Astrocyte of the spinal cord (primary cell): ENCODE measurements at regions not wholly inside any gene's neighbourhood (a gene's known extent, or its start where the extent isn't known, plus 50 kb on each side); places are given as distances from the start of the nearest gene placed in this dataset.

ENCODE experiments used
- DNase-seq: peaks from one replicate; pipeline ENCODE4 v3.0.0; 2011; ENCODE audit warnings: low read depth, low spot score
- H3K4me3 ChIP-seq: 2 replicates; pipeline ENCODE4 v1.5.1; 2011; ENCODE audit warnings: low read depth, mild to moderate bottlenecking, low read length, moderate library complexity
- in situ Hi-C: cut with HindIII; loops from 2 replicates; pipeline ENCODE4 v1.10.0; 2017; ENCODE audit warnings: low sequenced_read_pairs
- TF ChIP-seq, protein P1 (sequence below): IDR thresholded peaks from 2 replicates; pipeline ENCODE4 v1.5.1; 2012; ENCODE audit warnings: low read depth, mild to moderate bottlenecking, low read length, inconsistent platforms

DNA sequence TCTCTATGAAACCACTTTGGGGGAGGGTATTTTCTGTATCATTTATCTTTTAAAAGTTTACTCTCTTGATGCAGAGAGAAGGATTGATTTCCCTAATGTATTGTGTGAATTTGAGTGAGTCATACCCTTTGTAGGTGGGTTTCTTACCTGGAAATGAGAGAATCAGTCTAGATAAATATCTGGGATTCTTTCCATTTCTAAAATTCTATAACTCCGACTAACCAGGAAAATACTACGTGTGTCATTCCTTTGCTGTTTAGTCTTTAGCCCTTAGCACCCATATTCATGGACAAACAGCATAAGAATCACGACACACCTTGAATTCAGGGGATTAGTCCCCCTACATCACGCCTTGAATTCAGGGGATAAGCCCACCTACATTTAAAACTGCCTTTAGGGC, 139.1 kb downstream of the GATA3 start:
- H3K4me3 ChIP-seq = no peak overlapping the region
- in situ Hi-C loops = no loop called here
- TF ChIP-seq, protein P1, sequence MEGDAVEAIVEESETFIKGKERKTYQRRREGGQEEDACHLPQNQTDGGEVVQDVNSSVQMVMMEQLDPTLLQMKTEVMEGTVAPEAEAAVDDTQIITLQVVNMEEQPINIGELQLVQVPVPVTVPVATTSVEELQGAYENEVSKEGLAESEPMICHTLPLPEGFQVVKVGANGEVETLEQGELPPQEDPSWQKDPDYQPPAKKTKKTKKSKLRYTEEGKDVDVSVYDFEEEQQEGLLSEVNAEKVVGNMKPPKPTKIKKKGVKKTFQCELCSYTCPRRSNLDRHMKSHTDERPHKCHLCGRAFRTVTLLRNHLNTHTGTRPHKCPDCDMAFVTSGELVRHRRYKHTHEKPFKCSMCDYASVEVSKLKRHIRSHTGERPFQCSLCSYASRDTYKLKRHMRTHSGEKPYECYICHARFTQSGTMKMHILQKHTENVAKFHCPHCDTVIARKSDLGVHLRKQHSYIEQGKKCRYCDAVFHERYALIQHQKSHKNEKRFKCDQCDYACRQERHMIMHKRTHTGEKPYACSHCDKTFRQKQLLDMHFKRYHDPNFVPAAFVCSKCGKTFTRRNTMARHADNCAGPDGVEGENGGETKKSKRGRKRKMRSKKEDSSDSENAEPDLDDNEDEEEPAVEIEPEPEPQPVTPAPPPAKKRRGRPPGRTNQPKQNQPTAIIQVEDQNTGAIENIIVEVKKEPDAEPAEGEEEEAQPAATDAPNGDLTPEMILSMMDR = no peak
- no peak for DNase-seq

DNA sequence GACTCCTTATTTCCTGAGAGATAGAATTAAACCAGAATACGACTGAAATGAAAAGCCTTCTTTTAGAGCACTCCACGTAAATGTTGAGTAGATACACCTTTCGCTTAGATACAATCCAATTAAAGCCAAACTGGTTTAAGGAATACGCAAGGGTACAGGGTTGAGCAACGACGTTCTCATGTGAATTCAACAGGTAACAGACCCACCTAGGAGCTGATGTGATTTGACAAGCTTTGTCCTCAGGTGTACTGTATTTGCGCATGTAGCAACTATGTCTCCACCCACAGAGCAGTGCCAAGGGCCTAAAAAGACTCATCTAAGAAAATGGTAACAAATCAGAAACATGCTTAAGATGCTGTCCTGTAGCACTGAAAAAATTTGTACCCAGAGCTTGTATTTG, 139.6 kb downstream of the GATA3 start:
- no peak overlapping the region for H3K4me3 ChIP-seq
- in situ Hi-C loops = no loop called here
- TF ChIP-seq, protein P1 = no peak
- no peak for DNase-seq

DNA sequence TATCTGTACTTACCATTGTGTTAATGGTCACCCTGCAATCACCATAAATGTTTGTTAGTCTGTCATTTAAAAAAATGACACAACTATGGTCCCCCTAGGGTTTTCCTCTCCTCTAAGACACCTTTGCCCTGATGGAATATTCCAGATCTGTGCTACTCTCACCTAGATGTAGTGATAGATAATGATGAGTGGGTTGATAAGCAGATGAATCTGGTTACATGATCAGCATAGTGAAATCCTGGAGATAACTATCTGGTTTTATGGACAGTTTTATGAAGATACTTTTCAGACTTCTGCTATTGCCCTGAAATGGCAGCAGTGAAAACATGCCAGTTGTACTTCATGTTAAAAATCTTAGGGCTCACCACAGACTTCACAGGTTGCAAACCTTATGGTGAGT, 152.4 kb downstream of the GATA3 start:
- no peak for DNase-seq
- in situ Hi-C loops = no loop called here
- no peak overlapping the region for H3K4me3 ChIP-seq
- TF ChIP-seq, protein P1 = no peak

DNA sequence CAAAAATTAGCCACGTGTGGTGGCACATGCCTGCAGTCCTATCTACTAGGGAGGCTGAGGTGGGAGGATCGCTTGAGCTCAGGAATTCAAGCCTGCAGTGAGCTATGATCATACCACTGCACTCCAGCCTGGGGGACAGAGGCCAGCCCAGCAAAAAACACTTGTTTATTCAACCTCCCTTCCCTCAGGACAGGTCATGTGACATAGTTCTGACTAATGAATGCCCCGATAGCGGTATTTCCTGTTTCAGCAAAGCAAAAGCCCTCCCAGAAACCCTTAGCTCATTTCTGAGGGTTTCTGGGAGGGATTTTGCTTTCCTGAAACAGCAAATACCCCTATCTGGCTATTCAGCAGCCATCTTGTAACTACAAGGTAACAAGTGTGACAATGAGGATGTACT, 157.1 kb downstream of the GATA3 start:
- DNase-seq = no peak
- TF ChIP-seq, protein P1 = no peak
- H3K4me3 ChIP-seq = no peak overlapping the region
- in situ Hi-C loops = no loop called here

DNA sequence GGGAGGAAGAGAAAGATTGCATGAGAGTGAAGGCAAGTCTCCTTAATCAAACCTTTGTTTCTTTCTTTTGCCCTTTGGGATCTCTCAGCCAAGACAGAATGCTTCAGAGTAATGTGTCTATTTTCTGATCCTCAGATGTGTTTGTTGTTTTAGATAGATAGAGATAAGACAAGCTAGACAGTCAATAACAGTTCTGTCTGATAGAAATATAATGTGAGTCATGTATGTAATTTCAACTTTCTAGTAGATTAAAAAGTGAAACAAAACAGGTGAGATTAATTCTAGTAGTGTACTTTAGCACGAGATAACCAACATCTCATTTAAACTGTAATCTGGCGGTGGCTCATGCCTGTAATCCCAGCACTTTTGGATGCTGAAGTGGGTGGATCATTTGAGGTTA, 159.2 kb downstream of the GATA3 start:
- in situ Hi-C loops = no loop called here

DNA sequence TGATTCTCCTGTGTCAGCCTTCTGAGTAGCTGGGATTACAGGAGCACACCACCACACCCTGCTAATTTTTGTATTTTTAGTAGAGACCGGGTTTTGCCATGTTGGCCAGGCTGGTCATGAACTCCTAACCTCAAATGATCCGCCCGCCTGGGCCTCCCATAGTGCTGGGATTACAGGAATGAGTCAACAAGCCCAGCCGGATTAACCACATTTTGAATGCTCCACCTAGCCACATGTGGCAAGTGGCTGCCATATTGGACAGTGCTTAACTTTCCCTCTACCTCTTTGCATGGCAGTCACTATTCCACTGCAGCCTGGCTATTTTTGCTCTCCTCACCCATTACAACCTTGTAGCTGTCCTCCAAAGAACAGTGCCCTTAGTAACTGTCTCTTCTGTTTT, 160.1 kb downstream of the GATA3 start:
- no peak overlapping the region for H3K4me3 ChIP-seq
- in situ Hi-C loops = no loop called here
- DNase-seq = no peak
- TF ChIP-seq, protein P1 = no peak

More for the DNA sequence above, 159.2 kb downstream of the GATA3 start:
- DNase-seq = no peak
- H3K4me3 ChIP-seq = no peak overlapping the region
- TF ChIP-seq, protein P1 = no peak

DNA sequence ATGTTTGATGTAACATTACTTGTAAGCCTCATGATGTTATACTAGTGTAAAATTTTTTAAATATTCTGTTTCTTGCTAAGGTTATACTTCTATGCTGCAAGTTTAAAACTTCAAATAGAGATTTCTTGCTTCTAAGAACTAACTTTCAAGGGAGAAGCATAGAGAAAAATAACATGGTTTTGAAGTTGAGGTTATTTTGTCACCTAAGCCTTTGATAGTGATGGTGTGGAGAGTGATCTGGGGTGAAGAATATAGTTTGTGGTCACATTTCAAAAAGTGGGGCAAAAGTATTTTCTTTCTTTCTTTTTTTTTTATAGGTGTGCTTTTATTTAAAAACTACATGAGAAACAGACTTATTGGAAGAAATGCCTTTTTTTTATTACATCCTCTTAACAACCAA, 162.4 kb downstream of the GATA3 start:
- in situ Hi-C loops = no loop called here
- TF ChIP-seq, protein P1 = no peak

More for the DNA sequence above, 162.4 kb downstream of the GATA3 start:
- no peak overlapping the region for H3K4me3 ChIP-seq
- no peak for DNase-seq
